HCT116 (cell line): ENCODE measurements at regions not wholly inside any gene's neighbourhood (a gene's known extent, or its start where the extent isn't known, plus 50 kb on each side); places are given as distances from the start of the nearest gene placed in this dataset.

Experiments
- CTCF ChIP-seq, 3 experiments: fragments of 200-600 bp in 1 of 3; sonication (generic) in 1 of 3; IDR thresholded peaks in 2 of 3; conservative IDR thresholded peaks in 1 of 3; 2 replicates each; pipeline ENCODE4 v1.5.1; 2012 to 2017; ENCODE audit warnings: low read depth in 2 of 3, low read length in 2 of 3, antibody characterized with exemption in 1 of 3, borderline replicate concordance in 1 of 3, control low read depth in 1 of 3, mild to moderate bottlenecking in 1 of 3, mixed read lengths in 1 of 3, mixed run types in 1 of 3, moderate library complexity in 1 of 3; ENCODE audit not compliant: insufficient read depth in 1 of 3
- POLR2A ChIP-seq: IDR thresholded peaks from 2 replicates; pipeline ENCODE4 v1.7.0; 2011; ENCODE audit warnings: borderline replicate concordance; ENCODE audit not compliant: insufficient read depth, insufficient read length; ENCODE audit errors: extremely low read depth
- TCF7L2 ChIP-seq: IDR thresholded peaks from 2 replicates; pipeline ENCODE4 v1.7.0; 2011; ENCODE audit warnings: borderline replicate concordance, inconsistent platforms; ENCODE audit not compliant: insufficient read depth, insufficient read length; ENCODE audit errors: extremely low read depth

DNA sequence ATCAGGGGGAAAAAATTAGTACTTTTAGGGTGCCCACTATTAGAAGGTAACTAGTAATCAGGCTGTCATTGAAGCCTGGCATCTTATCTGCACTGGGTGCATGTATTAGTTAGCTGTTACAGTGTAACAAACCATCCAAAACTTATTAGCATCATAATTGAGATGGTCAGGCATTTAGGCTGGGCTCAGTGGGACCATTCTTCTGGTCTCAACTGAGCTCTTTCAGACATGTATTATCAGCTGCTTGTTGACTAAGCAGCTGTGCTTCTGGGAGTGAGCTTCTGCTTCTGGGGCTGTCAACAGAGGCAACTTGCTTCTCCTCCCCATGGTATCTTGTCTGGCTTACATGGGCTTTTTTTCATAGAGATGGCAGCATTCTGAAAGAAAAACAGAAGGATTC lies 154.0 kb upstream of the ZNF92 start:
- TF ChIP-seq CTCF (IDR thresholded peaks at IDR 0.05 in 2 of 3, conservative IDR thresholded peaks at IDR 0.05 in 1 of 3; ENCODE audit: borderline replicate concordance in 1 of 3, insufficient read depth in 1 of 3, low read depth in 2 of 3, low read length in 2 of 3) (no peak), TCF7L2 (no peak), POLR2A (no peak)
